Neural cell (in vitro differentiated cells): ENCODE measurements at regions not wholly inside any gene's neighbourhood (a gene's known extent, or its start where the extent isn't known, plus 50 kb on each side); places are given as distances from the start of the nearest gene placed in this dataset.

Source experiments
- H2AFZ ChIP-seq: fragments of 200-600, 300-800 bp; sonication (generic), shearing (Covaris generic); 2 replicates; pipeline ENCODE4 v1.6.0; 2014; ENCODE audit warnings: low read depth, mild to moderate bottlenecking, antibody characterized with exemption, low read length, moderate library complexity
- H3F3A ChIP-seq: fragments of 200-600 bp; shearing (Covaris generic); 2 replicates; pipeline ENCODE4 v1.6.1; 2016; ENCODE audit warnings: mild to moderate bottlenecking, moderate library complexity, mixed read lengths, antibody characterized with exemption, low read length; ENCODE audit not compliant: insufficient read depth, poor library complexity, severe bottlenecking
- H3K27ac ChIP-seq: fragments of 200-600, 300-800 bp; sonication (generic), shearing (Covaris generic); 2 replicates; pipeline ENCODE4 v1.5.1; 2014; ENCODE audit warnings: mild to moderate bottlenecking, low read length, moderate library complexity
- H3K27me3 ChIP-seq: fragments of 300-800, 200-600 bp; sonication (generic), shearing (Covaris generic); 2 replicates; pipeline ENCODE4 v1.6.0; 2014; ENCODE audit warnings: mild to moderate bottlenecking, low read depth, low read length, moderate library complexity; ENCODE audit not compliant: insufficient read depth
- H3K36me3 ChIP-seq: fragments of 300-800, 200-600 bp; sonication (generic), shearing (Covaris generic); 2 replicates; pipeline ENCODE4 v1.5.1; 2014; ENCODE audit warnings: mild to moderate bottlenecking, antibody characterized with exemption, low read length, moderate library complexity; ENCODE audit not compliant: insufficient read depth
- H3K4me2 ChIP-seq: fragments of 300-800, 200-600 bp; sonication (generic), shearing (Covaris generic); 2 replicates; pipeline ENCODE4 v1.6.0; 2014; ENCODE audit warnings: mild to moderate bottlenecking, low read length
- H3K4me3 ChIP-seq: fragments of 300-800, 200-600 bp; sonication (generic), shearing (Covaris generic); 2 replicates; pipeline ENCODE4 v1.5.1; 2014; ENCODE audit warnings: mild to moderate bottlenecking, low read length, moderate library complexity
- H3K79me2 ChIP-seq: fragments of 200-600 bp; shearing (Covaris generic); replicated peaks from 2 replicates; pipeline ENCODE4 v1.6.0; 2014; ENCODE audit warnings: mild to moderate bottlenecking, low read length, moderate library complexity; ENCODE audit not compliant: insufficient read depth
- H3K9ac ChIP-seq: fragments of 300-800, 200-600 bp; sonication (generic), shearing (Covaris generic); 2 replicates; pipeline ENCODE4 v1.6.1; 2016; ENCODE audit warnings: mild to moderate bottlenecking, low read length, mixed read lengths
- H3K9me2 ChIP-seq: fragments of 200-600 bp; shearing (Covaris generic); 2 replicates; pipeline ENCODE4 v1.6.1; 2016; ENCODE audit warnings: mild to moderate bottlenecking, low read length, mixed read lengths; ENCODE audit not compliant: insufficient read depth
- H3K9me3 ChIP-seq: fragments of 200-600, 300-800 bp; sonication (generic), shearing (Covaris generic); 2 replicates; pipeline ENCODE4 v1.6.1; 2016; ENCODE audit warnings: mild to moderate bottlenecking, mixed run types, low read length, moderate library complexity, mixed read lengths
- H4K20me1 ChIP-seq: fragments of 200-600 bp; shearing (Covaris generic); 2 replicates; pipeline ENCODE4 v1.6.1; 2016; ENCODE audit warnings: mild to moderate bottlenecking, mixed run types; ENCODE audit not compliant: insufficient read depth
- EP300 ChIP-seq: fragments of 450-650 bp; conservative IDR thresholded peaks from 2 replicates; pipeline ENCODE4 v1.6.1; 2014; ENCODE audit warnings: antibody characterized with exemption, mild to moderate bottlenecking, moderate library complexity; ENCODE audit not compliant: poor library complexity, severe bottlenecking
- EZH2 ChIP-seq: fragments of 200-600, 300-800 bp; shearing (Covaris generic), sonication (generic); IDR thresholded peaks from 2 replicates; pipeline ENCODE4 v1.6.1; 2014; ENCODE audit warnings: antibody characterized with exemption, low read length, borderline replicate concordance, mild to moderate bottlenecking; ENCODE audit not compliant: insufficient read depth, poor library complexity, severe bottlenecking
- MXI1 ChIP-seq: fragments of 450-650 bp; conservative IDR thresholded peaks from 2 replicates; pipeline ENCODE4 v1.6.1; 2014; ENCODE audit warnings: antibody characterized with exemption, mild to moderate bottlenecking; ENCODE audit not compliant: poor library complexity, severe bottlenecking
- POLR2AphosphoS5 ChIP-seq: IDR thresholded peaks from 2 replicates; pipeline ENCODE4 v1.6.1; 2012
- RAD21 ChIP-seq: fragments of 450-650 bp; conservative IDR thresholded peaks from 2 replicates; pipeline ENCODE4 v1.6.1; 2014; ENCODE audit warnings: antibody characterized with exemption, mild to moderate bottlenecking, moderate library complexity
- REST ChIP-seq: IDR thresholded peaks from 2 replicates; pipeline ENCODE4 v1.6.1; 2012; ENCODE audit warnings: borderline replicate concordance
- SMC3 ChIP-seq: fragments of 450-650 bp; conservative IDR thresholded peaks from 2 replicates; pipeline ENCODE4 v1.6.1; 2014; ENCODE audit warnings: antibody characterized with exemption, mild to moderate bottlenecking, moderate library complexity; ENCODE audit not compliant: poor library complexity
- TAF1 ChIP-seq: IDR thresholded peaks from 2 replicates; pipeline ENCODE4 v1.6.1; 2012; ENCODE audit warnings: low read depth
- TF ChIP-seq, protein P1 (sequence below): fragments of 450-650 bp; IDR thresholded peaks from 2 replicates; pipeline ENCODE4 v1.5.1; 2014; ENCODE audit warnings: antibody characterized with exemption, mild to moderate bottlenecking, moderate library complexity; ENCODE audit not compliant: poor library complexity, severe bottlenecking

DNA sequence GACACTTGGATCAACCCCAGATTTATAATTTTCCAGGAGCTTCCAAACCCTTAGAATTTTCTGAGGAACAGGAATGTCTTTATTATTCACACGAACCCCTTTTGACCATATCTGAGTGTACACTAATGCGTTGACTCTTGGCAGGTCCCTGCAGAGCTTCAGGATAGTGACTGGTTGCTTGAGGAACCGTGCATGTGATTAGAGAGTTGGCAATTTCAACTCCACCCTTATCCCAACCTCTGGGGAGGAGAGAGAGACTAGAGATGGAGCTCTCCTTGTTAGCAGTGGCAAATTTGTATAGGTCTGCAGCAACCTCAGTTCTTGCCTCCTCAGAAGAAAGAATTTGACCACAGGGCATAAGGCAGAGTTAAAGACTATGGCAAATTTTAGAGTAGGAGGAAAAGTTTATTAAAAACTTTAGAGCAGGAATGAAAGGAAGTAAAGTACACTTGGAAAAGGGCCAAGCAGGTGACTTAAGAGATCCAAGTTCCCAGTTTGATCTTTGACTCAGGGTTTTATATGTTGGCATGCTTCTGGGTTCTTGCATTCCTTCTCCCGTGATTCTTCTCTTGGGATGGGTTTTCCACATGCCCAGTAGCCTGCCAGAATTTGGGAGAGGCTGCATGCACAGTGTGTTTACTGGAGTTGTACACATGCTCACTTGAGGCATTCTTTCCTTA lies 93.8 kb upstream of the ETV3 start:
- no peaks in the 10 kb centered on the region for H3K27me3 ChIP-seq
- TF ChIP-seq POLR2AphosphoS5, result no peak
- no peak for TF ChIP-seq EZH2
- TF ChIP-seq RAD21, result no peak
- TF ChIP-seq SMC3, result no peak
- TF ChIP-seq, protein P1, sequence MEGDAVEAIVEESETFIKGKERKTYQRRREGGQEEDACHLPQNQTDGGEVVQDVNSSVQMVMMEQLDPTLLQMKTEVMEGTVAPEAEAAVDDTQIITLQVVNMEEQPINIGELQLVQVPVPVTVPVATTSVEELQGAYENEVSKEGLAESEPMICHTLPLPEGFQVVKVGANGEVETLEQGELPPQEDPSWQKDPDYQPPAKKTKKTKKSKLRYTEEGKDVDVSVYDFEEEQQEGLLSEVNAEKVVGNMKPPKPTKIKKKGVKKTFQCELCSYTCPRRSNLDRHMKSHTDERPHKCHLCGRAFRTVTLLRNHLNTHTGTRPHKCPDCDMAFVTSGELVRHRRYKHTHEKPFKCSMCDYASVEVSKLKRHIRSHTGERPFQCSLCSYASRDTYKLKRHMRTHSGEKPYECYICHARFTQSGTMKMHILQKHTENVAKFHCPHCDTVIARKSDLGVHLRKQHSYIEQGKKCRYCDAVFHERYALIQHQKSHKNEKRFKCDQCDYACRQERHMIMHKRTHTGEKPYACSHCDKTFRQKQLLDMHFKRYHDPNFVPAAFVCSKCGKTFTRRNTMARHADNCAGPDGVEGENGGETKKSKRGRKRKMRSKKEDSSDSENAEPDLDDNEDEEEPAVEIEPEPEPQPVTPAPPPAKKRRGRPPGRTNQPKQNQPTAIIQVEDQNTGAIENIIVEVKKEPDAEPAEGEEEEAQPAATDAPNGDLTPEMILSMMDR, result no peak
- no peak for TF ChIP-seq EP300
- TF ChIP-seq TAF1, result no peak
- no peak for TF ChIP-seq REST
- no peak for TF ChIP-seq MXI1
- H3K27ac ChIP-seq, result no peak overlapping the region
- no peak overlapping the region for H2AFZ ChIP-seq
- no peaks in the 10 kb centered on the region for H4K20me1 ChIP-seq
- no peak overlapping the region for H3K4me3 ChIP-seq
- H3K9me2 ChIP-seq, result no peaks in the 10 kb centered on the region
- H3K4me2 ChIP-seq, result no peak overlapping the region
- H3K9me3 ChIP-seq, result no peaks in the 10 kb centered on the region
- H3K79me2 ChIP-seq, result no peaks in the 10 kb centered on the region
- no peak overlapping the region for H3K9ac ChIP-seq
- no peaks in the 10 kb centered on the region for H3F3A ChIP-seq
- no peaks in the 10 kb centered on the region for H3K36me3 ChIP-seq

DNA sequence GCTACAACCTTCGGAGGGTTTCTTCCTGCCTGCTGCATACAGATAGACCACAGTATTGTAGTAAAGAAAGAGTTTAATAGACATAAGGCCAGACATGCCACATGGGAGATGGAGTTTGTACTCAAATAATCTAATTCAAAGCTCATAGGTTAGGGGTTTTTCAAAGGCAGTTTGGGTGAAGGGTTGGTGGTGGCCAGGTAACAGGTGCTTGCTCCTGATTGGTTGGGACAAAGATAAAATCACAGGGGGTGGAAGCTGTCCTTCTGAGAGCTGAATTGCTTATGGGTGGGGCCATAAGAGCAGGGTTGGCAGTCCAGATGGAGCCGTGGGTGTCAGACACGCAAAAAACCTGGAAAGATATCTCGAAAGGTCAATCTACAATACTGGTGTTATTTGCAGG lies 92.3 kb upstream of the ETV3 start:
- Histone ChIP-seq H3K9me2 (no peaks in the 10 kb centered on the region), H3K79me2 (no peaks in the 10 kb centered on the region), H3K27ac (no peak overlapping the region), H4K20me1 (no peaks in the 10 kb centered on the region), H3F3A (no peaks in the 10 kb centered on the region), H2AFZ (no peak overlapping the region), H3K27me3 (no peaks in the 10 kb centered on the region), H3K9ac (no peak overlapping the region), H3K36me3 (no peaks in the 10 kb centered on the region), H3K4me2 (no peak overlapping the region), H3K9me3 (no peaks in the 10 kb centered on the region), H3K4me3 (no peak overlapping the region)
- TF ChIP-seq EZH2 (no peak), RAD21 (no peak), POLR2AphosphoS5 (no peak), TAF1 (no peak)
